ENCODE measurements at regions not wholly inside any gene's neighbourhood (a gene's known extent, or its start where the extent isn't known, plus 50 kb on each side); places are given as distances from the start of the nearest gene placed in this dataset.
"Not testable (repeated sequence)": the region's sequence is repeated elsewhere in the genome, so short reads cannot be mapped to it uniquely, and the experiment has no call there.

DNA sequence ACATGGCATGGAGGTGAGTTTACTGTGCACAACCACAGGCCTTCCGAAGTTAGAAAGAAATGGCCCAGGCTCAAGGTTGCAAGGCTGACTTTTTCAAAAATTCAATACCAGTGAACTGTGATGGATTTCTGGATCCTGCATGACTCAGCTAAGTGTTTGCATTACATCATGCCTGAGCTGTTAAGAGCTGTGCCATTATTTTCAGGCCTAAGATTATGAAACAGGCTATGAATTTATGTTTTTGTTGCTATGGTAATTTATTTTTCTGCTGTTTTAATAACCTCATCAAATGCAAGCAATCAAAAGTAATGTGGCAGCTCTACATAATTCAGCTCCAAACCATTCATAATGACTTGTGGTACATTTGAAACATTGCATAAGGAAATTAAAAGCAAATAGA is 457.7 kb upstream of the TMEM132C start:
- H3K27me3 ChIP-seq, result no peaks in the 10 kb centered on the region
- ATAC-seq (peak in 2 of 4 donors; percentile 67 to 75), DNase-seq (no peak)
- WGBS (ENCODE audit: insufficient coverage, low coverage, low lambda C conversion rate, missing lambda C conversion rate), result no CpG with 5 or more reads among the region's 1 CpG
- H3K4me3 ChIP-seq, result no peak overlapping the region
- H3K36me3 ChIP-seq, result no peaks in the 10 kb centered on the region
- intact Hi-C loops (cut with DNase I), result no loop called here
- H3K27ac ChIP-seq, result no peak overlapping the region
- no peaks in the 10 kb centered on the region for H3K4me1 ChIP-seq
- TF ChIP-seq POLR2A (IDR thresholded peaks at IDR 0.05), result no peak
- TF ChIP-seq, protein P1, sequence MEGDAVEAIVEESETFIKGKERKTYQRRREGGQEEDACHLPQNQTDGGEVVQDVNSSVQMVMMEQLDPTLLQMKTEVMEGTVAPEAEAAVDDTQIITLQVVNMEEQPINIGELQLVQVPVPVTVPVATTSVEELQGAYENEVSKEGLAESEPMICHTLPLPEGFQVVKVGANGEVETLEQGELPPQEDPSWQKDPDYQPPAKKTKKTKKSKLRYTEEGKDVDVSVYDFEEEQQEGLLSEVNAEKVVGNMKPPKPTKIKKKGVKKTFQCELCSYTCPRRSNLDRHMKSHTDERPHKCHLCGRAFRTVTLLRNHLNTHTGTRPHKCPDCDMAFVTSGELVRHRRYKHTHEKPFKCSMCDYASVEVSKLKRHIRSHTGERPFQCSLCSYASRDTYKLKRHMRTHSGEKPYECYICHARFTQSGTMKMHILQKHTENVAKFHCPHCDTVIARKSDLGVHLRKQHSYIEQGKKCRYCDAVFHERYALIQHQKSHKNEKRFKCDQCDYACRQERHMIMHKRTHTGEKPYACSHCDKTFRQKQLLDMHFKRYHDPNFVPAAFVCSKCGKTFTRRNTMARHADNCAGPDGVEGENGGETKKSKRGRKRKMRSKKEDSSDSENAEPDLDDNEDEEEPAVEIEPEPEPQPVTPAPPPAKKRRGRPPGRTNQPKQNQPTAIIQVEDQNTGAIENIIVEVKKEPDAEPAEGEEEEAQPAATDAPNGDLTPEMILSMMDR (IDR thresholded peaks at IDR 0.05), result no peak
- no peaks in the 10 kb centered on the region for H3K9me3 ChIP-seq

DNA sequence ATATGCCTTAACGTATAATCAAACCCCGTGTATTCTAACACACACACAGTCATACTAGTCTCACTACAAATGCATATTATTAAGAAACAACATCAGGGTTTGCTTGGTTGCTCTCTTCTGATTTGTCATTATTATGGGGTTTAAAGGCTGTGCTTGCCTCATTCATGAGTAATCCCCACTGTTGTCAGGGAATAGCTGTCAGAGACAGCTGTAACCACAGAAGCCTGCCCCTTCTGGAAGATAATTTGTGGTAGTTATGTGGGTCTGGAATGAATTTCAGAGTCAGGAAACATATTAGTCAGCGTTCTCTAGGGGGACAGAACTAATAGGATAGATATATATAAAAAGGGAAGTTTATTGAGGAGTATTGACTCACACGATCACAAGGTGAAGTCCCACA is 456.9 kb upstream of the TMEM132C start:
- no peaks in the 10 kb centered on the region for H3K9me3 ChIP-seq
- ATAC-seq, result no peak
- intact Hi-C loops (cut with DNase I), result no loop called here
- DNase-seq, result no peak
- no peak overlapping the region for H3K27ac ChIP-seq
- no peaks in the 10 kb centered on the region for H3K4me1 ChIP-seq
- H3K4me3 ChIP-seq, result no peak overlapping the region
- no peaks in the 10 kb centered on the region for H3K27me3 ChIP-seq
- TF ChIP-seq, protein P1 (IDR thresholded peaks at IDR 0.05), result no peak
- TF ChIP-seq POLR2A (IDR thresholded peaks at IDR 0.05), result no peak
- WGBS (ENCODE audit: insufficient coverage, low coverage, low lambda C conversion rate, missing lambda C conversion rate), result 57% methylated on average over 4 of the region's 4 CpGs
- no peaks in the 10 kb centered on the region for H3K36me3 ChIP-seq

DNA sequence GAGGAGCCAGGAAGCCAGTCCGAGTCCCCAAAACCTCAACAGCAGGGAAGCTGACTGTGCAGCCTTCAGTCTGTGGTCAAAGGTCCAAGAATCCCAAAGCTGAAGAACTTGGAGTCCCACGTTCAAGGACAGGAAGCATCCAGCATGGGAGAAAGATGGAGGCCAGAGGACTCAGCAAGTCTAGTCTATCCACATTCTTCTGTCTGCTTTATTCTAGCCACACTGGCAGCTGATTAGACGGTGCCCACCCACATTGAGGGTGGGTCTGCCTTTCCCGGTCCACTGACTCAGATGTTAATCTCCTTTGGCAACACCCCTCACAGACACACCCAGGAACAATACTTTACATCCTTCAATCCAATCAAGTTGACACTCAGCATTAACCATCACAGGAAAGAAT is 456.5 kb upstream of the TMEM132C start:
- H3K9me3 ChIP-seq; H3K27me3 ChIP-seq; H3K4me3 ChIP-seq; ATAC-seq; H3K27ac ChIP-seq; H3K36me3 ChIP-seq; H3K4me1 ChIP-seq; DNase-seq; intact Hi-C loops (cut with DNase I): not testable (repeated sequence)
- WGBS (ENCODE audit: insufficient coverage, low coverage, low lambda C conversion rate, missing lambda C conversion rate), result 45% methylated on average over 2 of the region's 4 CpGs

DNA sequence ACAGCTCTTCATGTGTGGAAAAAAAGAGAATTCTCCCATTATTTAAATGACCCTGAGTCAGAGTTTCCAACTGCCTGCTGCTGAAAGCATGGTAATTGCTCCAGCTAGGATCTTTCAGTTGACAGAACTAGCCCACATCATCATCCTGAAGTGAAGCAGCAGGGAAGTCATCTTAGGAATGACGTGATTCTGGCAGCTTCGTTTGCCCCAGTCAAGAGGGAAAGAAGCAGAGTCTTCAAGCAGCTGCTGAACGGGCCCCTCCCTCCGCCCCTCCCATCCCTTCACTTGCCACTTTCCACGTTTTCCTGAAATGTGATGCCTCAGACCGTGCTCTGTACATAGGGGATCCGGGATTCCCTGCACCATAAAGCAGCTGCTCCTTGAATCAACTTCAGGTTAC is 455.0 kb upstream of the TMEM132C start:
- no peaks in the 10 kb centered on the region for H3K9me3 ChIP-seq
- DNase-seq (no peak), ATAC-seq (no peak)
- TF ChIP-seq, protein P1 (IDR thresholded peaks at IDR 0.05), result no peak
- no peak for TF ChIP-seq POLR2A (IDR thresholded peaks at IDR 0.05)
- H3K36me3 ChIP-seq, result no peaks in the 10 kb centered on the region
- no peak overlapping the region for H3K4me3 ChIP-seq
- H3K27me3 ChIP-seq, result no peaks in the 10 kb centered on the region
- no peak overlapping the region for H3K27ac ChIP-seq
- WGBS (ENCODE audit: insufficient coverage, low coverage, low lambda C conversion rate, missing lambda C conversion rate), result 12% methylated on average over 7 of the region's 7 CpGs
- intact Hi-C loops (cut with DNase I), result no loop called here
- no peaks in the 10 kb centered on the region for H3K4me1 ChIP-seq

DNA sequence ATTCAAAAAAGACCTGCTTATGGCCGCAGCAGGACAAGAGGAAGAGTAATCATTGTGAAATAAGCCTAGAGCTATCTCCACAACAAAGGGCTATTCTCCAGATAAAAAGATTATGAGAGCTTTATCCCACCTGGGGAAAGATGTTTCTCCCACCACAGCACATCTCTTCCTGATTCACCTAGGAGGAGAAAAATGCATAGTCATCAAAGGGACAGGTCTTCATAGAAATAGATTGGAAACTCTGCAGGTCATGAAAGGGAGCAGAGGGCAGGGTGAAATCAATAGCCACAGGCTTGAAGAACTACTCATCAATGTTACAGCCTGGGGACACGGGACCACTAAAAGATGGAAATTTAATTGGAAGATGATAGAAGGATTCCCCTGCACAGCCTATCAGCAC is 453.8 kb upstream of the TMEM132C start:
- Histone ChIP-seq H3K4me3 (no peak overlapping the region), H3K27ac (no peak overlapping the region), H3K9me3 (no peaks in the 10 kb centered on the region), H3K27me3 (no peaks in the 10 kb centered on the region), H3K36me3 (no peaks in the 10 kb centered on the region), H3K4me1 (no peaks in the 10 kb centered on the region)
- ATAC-seq, result no peak
- no peak for TF ChIP-seq POLR2A (IDR thresholded peaks at IDR 0.05)
- TF ChIP-seq, protein P1 (IDR thresholded peaks at IDR 0.05), result no peak
- 13% methylated on average over 1 of the region's 2 CpGs for WGBS (ENCODE audit: insufficient coverage, low coverage, low lambda C conversion rate, missing lambda C conversion rate)
- no peak for DNase-seq
- intact Hi-C loops (cut with DNase I), result no loop called here
